ENCODE measurements at regions not wholly inside any gene's neighbourhood (a gene's known extent, or its start where the extent isn't known, plus 50 kb on each side); places are given as distances from the start of the nearest gene placed in this dataset.

DNA sequence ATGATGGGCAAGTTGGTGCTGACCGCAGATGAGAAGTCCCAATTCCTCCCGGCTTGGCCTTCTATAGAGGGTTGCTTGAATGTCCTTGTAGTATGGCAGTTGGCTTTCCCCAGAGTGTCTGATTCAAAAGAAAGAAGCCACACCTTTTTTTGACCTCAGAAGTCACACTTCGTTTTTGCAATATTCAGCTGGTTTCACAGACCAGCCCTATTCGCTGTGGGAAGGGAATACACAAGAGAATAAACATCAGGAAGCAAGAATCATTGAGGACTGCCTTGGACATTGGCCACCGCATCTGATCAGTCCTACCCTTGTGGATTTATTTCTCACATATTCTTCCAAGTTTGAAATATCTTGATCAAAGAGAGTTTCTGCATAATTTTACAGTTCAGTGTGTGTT is 228.6 kb upstream of the SUCLG2 start:
- no peaks in the 10 kb centered on the region for H3K27me3 ChIP-seq (replicated peaks in 1 of 4; ENCODE audit: control insufficient read depth in 3 of 4, extremely low read depth in 1 of 4, insufficient read depth in 3 of 4, low read length in 3 of 4)
- ChIA-PET POLR2A (ENCODE audit: partially characterized antibody) (no interaction called here), CTCF (ENCODE audit: partially characterized antibody) (interaction anchor here (0.6 to 1.0 kb wide), 2 partner anchors 20 to 21 kb away, joined by 3 read pairs; no protein-coding TSS in a partner anchor)
- H4K91ac ChIP-seq (replicated peaks; ENCODE audit: insufficient read length, low read length): no peak overlapping the region
- FAIRE-seq (no peak), DNase-seq (ENCODE audit: low read depth in 1 of 2, low spot score in 2 of 2) (no peak)
- H3K79me2 ChIP-seq (ENCODE audit: control insufficient read depth in 1 of 2, insufficient read depth in 2 of 2, low read length in 2 of 2): no peaks in the 10 kb centered on the region
- no peaks in the 10 kb centered on the region for H3K79me1 ChIP-seq (ENCODE audit: low read depth, low read length)
- H2BK5ac ChIP-seq (ENCODE audit: low read depth, low read length): no peak overlapping the region
- no peak overlapping the region for H3K14ac ChIP-seq (ENCODE audit: insufficient read length)
- H3K23me2 ChIP-seq (ENCODE audit: low read depth, low read length): no peaks in the 10 kb centered on the region
- H2BK20ac ChIP-seq (ENCODE audit: low read length): no peak overlapping the region
- no peaks in the 10 kb centered on the region for H3K9me3 ChIP-seq (ENCODE audit: insufficient read depth in 2 of 2, low read depth in 1 of 2, low read length in 1 of 2)
- H2BK12ac ChIP-seq (ENCODE audit: low read depth, low read length): no peak overlapping the region
- no peak overlapping the region for H3K4me2 ChIP-seq (ENCODE audit: insufficient read depth in 1 of 2, low read depth in 2 of 2, low read length in 2 of 2)
- H3K27ac ChIP-seq (ENCODE audit: low read depth, low read length): no peak overlapping the region
- TF ChIP-seq, protein P1, sequence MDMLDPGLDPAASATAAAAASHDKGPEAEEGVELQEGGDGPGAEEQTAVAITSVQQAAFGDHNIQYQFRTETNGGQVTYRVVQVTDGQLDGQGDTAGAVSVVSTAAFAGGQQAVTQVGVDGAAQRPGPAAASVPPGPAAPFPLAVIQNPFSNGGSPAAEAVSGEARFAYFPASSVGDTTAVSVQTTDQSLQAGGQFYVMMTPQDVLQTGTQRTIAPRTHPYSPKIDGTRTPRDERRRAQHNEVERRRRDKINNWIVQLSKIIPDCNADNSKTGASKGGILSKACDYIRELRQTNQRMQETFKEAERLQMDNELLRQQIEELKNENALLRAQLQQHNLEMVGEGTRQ (IDR thresholded peaks at IDR 0.05; ENCODE audit: low read length): no peak
- TF ChIP-seq RFX5 (IDR thresholded peaks at IDR 0.05; ENCODE audit: borderline replicate concordance, low read depth, low read length) (no peak), EP300 (IDR thresholded peaks at IDR 0.05; ENCODE audit: borderline replicate concordance in 1 of 2, low read depth in 2 of 2, low read length in 2 of 2) (no peak), SRF (IDR thresholded peaks at IDR 0.05; ENCODE audit: low read depth, low read length) (no peak), TAF1 (IDR thresholded peaks at IDR 0.05; ENCODE audit: low read depth, low read length) (no peak), ZNF274 (IDR thresholded peaks at IDR 0.05; ENCODE audit: borderline replicate concordance, extremely low read depth, low read length) (no peak)
- TF ChIP-seq, protein P2, sequence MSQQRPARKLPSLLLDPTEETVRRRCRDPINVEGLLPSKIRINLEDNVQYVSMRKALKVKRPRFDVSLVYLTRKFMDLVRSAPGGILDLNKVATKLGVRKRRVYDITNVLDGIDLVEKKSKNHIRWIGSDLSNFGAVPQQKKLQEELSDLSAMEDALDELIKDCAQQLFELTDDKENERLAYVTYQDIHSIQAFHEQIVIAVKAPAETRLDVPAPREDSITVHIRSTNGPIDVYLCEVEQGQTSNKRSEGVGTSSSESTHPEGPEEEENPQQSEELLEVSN (IDR thresholded peaks at IDR 0.05): no peak
- no peak overlapping the region for H2AK5ac ChIP-seq (ENCODE audit: low read depth, low read length)
- 96% methylated on average over 5 of the region's 5 CpGs; no CpG with 5 or more reads in 1 of the 2 experiments for WGBS, 2 experiments (ENCODE audit: extremely low coverage in 1 of 2, insufficient coverage in 1 of 2, insufficient read length in 1 of 2, insufficient replicate concordance in 2 of 2, low coverage in 1 of 2, low lambda C conversion rate in 2 of 2, missing lambda C conversion rate in 1 of 2)
- no peak overlapping the region for H3K56ac ChIP-seq (replicated peaks; ENCODE audit: insufficient read length, low read depth, low read length)
- H4K8ac ChIP-seq (ENCODE audit: extremely low read depth, insufficient read depth, low read length): no peak overlapping the region
- no peak overlapping the region for H2BK120ac ChIP-seq (replicated peaks; ENCODE audit: low read depth, low read length)
- H3K23ac ChIP-seq (ENCODE audit: insufficient read length): no peak overlapping the region
- H3K4ac ChIP-seq (replicated peaks; ENCODE audit: insufficient read length, low read depth, low read length): no peak overlapping the region
- no peak overlapping the region for H2AFZ ChIP-seq (ENCODE audit: low read length)
- H4K20me1 ChIP-seq (replicated peaks in 1 of 2; ENCODE audit: control insufficient read depth in 1 of 2, insufficient read depth in 2 of 2, low read length in 2 of 2): no peaks in the 10 kb centered on the region
- no peak overlapping the region for H3K4me3 ChIP-seq (ENCODE audit: extremely low read depth in 1 of 4, insufficient read depth in 2 of 4, low read depth in 3 of 4, low read length in 4 of 4)
- no peaks in the 10 kb centered on the region for H3K36me3 ChIP-seq (ENCODE audit: control insufficient read depth in 2 of 4, insufficient read depth in 4 of 4, low read length in 3 of 4)
- H3K4me1 ChIP-seq (replicated peaks in 1 of 4; ENCODE audit: control insufficient read depth in 3 of 4, insufficient read depth in 4 of 4, low read length in 3 of 4): no peaks in the 10 kb centered on the region
- no peak overlapping the region for H2BK15ac ChIP-seq (ENCODE audit: low read length)
- H3K9ac ChIP-seq (replicated peaks in 1 of 4; ENCODE audit: extremely low read depth in 1 of 4, low read depth in 3 of 4, low read length in 3 of 4): no peak overlapping the region
- no peak overlapping the region for H3K18ac ChIP-seq (ENCODE audit: extremely low read depth, low read length)
- H4K5ac ChIP-seq (ENCODE audit: insufficient read length, low read depth, low read length): no peak overlapping the region
